Natural killer cell (primary cell): ENCODE measurements at regions not wholly inside any gene's neighbourhood (a gene's known extent, or its start where the extent isn't known, plus 50 kb on each side); places are given as distances from the start of the nearest gene placed in this dataset.

Source experiments
- ATAC-seq, 3 donors: fragments of 150-1000 bp in 2 of 3; fragments of 200-7000 bp in 1 of 3; cut with Tn5 transposase; 1 replicate in 1 of 3; 2 replicates in 2 of 3; pipeline ENCODE4 v1.10.0; 2021; ENCODE audit warnings: mild to moderate bottlenecking in 2 of 3, moderate library complexity in 2 of 3
- DNase-seq, 2 donors: peaks; one replicate each; pipeline versions ENCODE4 v3.0.0 to v3.0.0-alpha.2; 2013 to 2021; ENCODE audit warnings: mixed read lengths in 1 of 2
- H3K27ac ChIP-seq: one replicate; pipeline ENCODE4 v1.5.1; 2013; ENCODE audit warnings: mild to moderate bottlenecking, low read length
- H3K27me3 ChIP-seq: one replicate; pipeline ENCODE4 v1.6.1; 2013; ENCODE audit warnings: low read length; ENCODE audit not compliant: control insufficient read depth, insufficient read depth
- H3K36me3 ChIP-seq: one replicate; pipeline ENCODE4 v1.6.1; 2013; ENCODE audit warnings: low read length; ENCODE audit not compliant: control insufficient read depth, insufficient read depth
- H3K4me1 ChIP-seq: one replicate; pipeline ENCODE4 v1.6.1; 2013; ENCODE audit warnings: low read length; ENCODE audit not compliant: control insufficient read depth, insufficient read depth
- H3K4me3 ChIP-seq: one replicate; pipeline ENCODE4 v1.5.1; 2013; ENCODE audit warnings: low read length
- H3K9me3 ChIP-seq: one replicate; pipeline ENCODE4 v1.6.1; 2013; ENCODE audit warnings: low read length; ENCODE audit not compliant: control insufficient read depth, insufficient read depth
- H3K27ac Mint-ChIP-seq, 2 donors: one replicate each; pipeline ENCODE4 v1.8.0; 2022; ENCODE audit warnings: mild to moderate bottlenecking in 2 of 2, mixed read lengths in 2 of 2, moderate library complexity in 1 of 2
- H3K27me3 Mint-ChIP-seq, 2 donors: one replicate each; pipeline ENCODE4 v1.8.0; 2022; ENCODE audit warnings: low read depth in 2 of 2, mixed read lengths in 2 of 2
- H3K36me3 Mint-ChIP-seq: one replicate; pipeline ENCODE4 v1.8.0; 2022; ENCODE audit warnings: mixed read lengths
- H3K4me1 Mint-ChIP-seq, 2 donors: one replicate each; pipeline ENCODE4 v1.8.0; 2022; ENCODE audit warnings: mixed read lengths in 2 of 2
- H3K4me3 Mint-ChIP-seq: one replicate; pipeline ENCODE4 v1.8.0; 2022; ENCODE audit warnings: mild to moderate bottlenecking, moderate library complexity, mixed read lengths
- H3K9me3 Mint-ChIP-seq, 2 donors: one replicate each; pipeline ENCODE4 v1.8.0; 2022; ENCODE audit warnings: mixed read lengths in 2 of 2
- CTCF ChIP-seq: fragments of 200-600 bp; IDR thresholded peaks from one replicate; pipeline ENCODE4 v1.8.0; 2022; ENCODE audit warnings: antibody characterized with exemption
- WGBS: methylation state at CpG from one replicate; pipeline ENCODE4 v1.1.7; 2013; ENCODE audit warnings: missing lambda C conversion rate; ENCODE audit not compliant: insufficient coverage; 5-methylcytosine and 5-hydroxymethylcytosine counted together
- intact Hi-C: fragments of 100-400 bp; cut with micrococcal nuclease; formaldehyde crosslinking; loops from one replicate; pipeline ENCODE4 v1.14.2; 2022

- no peaks in the 10 kb centered on the region for H3K36me3 ChIP-seq
- no peak overlapping the region for H3K4me3 Mint-ChIP-seq
- H3K4me1 Mint-ChIP-seq: no peaks in the 10 kb centered on the region
- no peaks in the 10 kb centered on the region for H3K4me1 ChIP-seq
- 100% methylated on average over 2 of the region's 2 CpGs for WGBS
- no peaks in the 10 kb centered on the region for H3K27me3 ChIP-seq
- ATAC-seq: no peak
- no peaks in the 10 kb centered on the region for H3K9me3 ChIP-seq
- intact Hi-C loops: no loop called here
- no peak overlapping the region for H3K27ac ChIP-seq
- H3K27me3 Mint-ChIP-seq: no peaks in the 10 kb centered on the region
- DNase-seq: no peak
- no peaks in the 10 kb centered on the region for H3K36me3 Mint-ChIP-seq
- no peak overlapping the region for H3K27ac Mint-ChIP-seq
- no peak for TF ChIP-seq CTCF
- H3K9me3 Mint-ChIP-seq: no peaks in the 10 kb centered on the region
- no peak overlapping the region for H3K4me3 ChIP-seq
These were observed 297.9 kb downstream of the LRATD1 start for GRCh38 chr2:14930441-14930840.

DNA sequence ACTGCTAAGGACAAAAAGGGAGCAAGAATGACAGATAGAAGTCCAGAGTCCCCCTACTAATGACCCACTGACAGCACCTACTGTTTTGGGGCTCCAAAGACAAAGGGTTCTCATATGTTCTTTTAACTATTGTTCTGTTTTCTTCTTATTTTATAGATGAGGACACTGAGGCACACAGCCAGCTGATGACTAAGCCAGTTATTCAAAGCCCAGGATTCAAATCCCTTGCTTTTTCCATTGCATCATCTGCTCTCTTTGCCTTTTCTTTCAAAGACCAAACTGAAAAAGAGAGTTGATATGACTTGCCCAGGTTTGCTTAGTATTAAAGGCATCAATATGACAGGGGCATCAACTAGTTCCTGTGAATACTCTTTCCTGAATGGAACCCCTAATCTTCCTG, 299.8 kb downstream of the LRATD1 start:
- DNase-seq (no peak), ATAC-seq (no peak)
- TF ChIP-seq CTCF: no peak

DNA sequence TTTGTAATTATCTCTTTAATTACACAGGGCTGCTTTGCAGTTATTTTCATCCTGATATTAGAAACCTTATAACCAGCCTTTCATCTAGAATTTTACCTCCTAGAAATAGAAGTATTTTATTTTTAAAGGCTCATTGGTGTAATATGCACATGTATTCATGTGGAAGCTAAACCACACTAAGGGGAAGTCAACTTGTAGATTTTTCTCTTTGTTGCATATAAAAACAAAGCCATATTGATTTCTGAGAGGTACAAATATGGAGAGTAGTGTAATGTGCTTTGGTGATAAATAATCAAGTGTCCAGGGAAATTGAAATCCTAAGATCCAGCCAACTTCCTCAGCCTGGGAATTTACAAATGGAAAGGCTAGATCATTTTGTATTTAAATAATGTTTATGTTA, 301.2 kb downstream of the LRATD1 start:
- Mint-ChIP-seq H3K27ac (no peak overlapping the region), H3K4me3 (no peak overlapping the region), H3K27me3 (no peaks in the 10 kb centered on the region), H3K9me3 (peaks cover 3 to 4% of the 10 kb centered on the region in 2 donors), H3K4me1 (no peaks in the 10 kb centered on the region), H3K36me3 (no peaks in the 10 kb centered on the region)
- ATAC-seq (no peak), DNase-seq (no peak)
- intact Hi-C loops: no loop called here
- no peak for TF ChIP-seq CTCF
- no peak overlapping the region for H3K27ac ChIP-seq
- H3K4me3 ChIP-seq: no peak overlapping the region
- no peaks in the 10 kb centered on the region for H3K9me3 ChIP-seq
- no peaks in the 10 kb centered on the region for H3K36me3 ChIP-seq
- H3K4me1 ChIP-seq: no peaks in the 10 kb centered on the region
- no peaks in the 10 kb centered on the region for H3K27me3 ChIP-seq

More for the DNA sequence above, 299.8 kb downstream of the LRATD1 start:
- Mint-ChIP-seq H3K9me3 (peaks cover 3 to 4% of the 10 kb centered on the region in 2 donors), H3K27me3 (no peaks in the 10 kb centered on the region), H3K36me3 (no peaks in the 10 kb centered on the region), H3K4me3 (no peak overlapping the region), H3K4me1 (no peaks in the 10 kb centered on the region), H3K27ac (no peak overlapping the region)
- intact Hi-C loops: no loop called here
- Histone ChIP-seq H3K9me3 (no peaks in the 10 kb centered on the region), H3K27ac (no peak overlapping the region), H3K27me3 (no peaks in the 10 kb centered on the region), H3K36me3 (no peaks in the 10 kb centered on the region), H3K4me1 (no peaks in the 10 kb centered on the region), H3K4me3 (no peak overlapping the region)

DNA sequence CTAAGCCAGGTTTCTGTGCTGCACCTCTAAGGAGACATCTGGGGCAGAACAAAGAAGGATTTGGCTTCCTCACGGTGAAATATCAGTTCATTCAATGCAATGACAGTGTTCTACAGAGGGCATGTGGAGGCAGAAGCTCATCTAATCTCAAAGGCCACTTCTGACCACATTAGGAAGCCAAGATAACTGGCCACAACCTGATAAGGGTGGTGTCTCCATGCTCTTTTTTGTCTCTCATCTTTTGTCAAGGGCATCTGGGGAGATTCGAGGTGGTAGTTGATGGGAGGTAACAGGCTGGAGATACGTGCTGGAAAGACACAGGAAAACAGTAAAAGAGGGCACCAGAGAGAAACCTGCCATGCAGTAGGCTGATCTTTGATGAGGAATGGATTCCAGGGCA, 303.9 kb downstream of the LRATD1 start:
- no peak overlapping the region for H3K4me3 ChIP-seq
- no peak overlapping the region for H3K27ac ChIP-seq
- intact Hi-C loops: no loop called here
- 70% methylated on average over 3 of the region's 3 CpGs for WGBS
- Mint-ChIP-seq H3K27me3 (no peaks in the 10 kb centered on the region), H3K36me3 (no peaks in the 10 kb centered on the region), H3K4me1 (no peaks in the 10 kb centered on the region), H3K4me3 (no peak overlapping the region), H3K27ac (no peak overlapping the region), H3K9me3 (peaks cover 10 to 11% of the 10 kb centered on the region in 2 donors)
- no peak for TF ChIP-seq CTCF
- H3K9me3 ChIP-seq: no peaks in the 10 kb centered on the region
- H3K36me3 ChIP-seq: no peaks in the 10 kb centered on the region
- H3K27me3 ChIP-seq: no peaks in the 10 kb centered on the region
- ATAC-seq: no peak
- no peaks in the 10 kb centered on the region for H3K4me1 ChIP-seq
- no peak for DNase-seq
